Lung (tissue), 11 donors: ENCODE measurements at regions not wholly inside any gene's neighbourhood (a gene's known extent, or its start where the extent isn't known, plus 50 kb on each side); places are given as distances from the start of the nearest gene placed in this dataset.

Experiments
- ATAC-seq: fragments of 200-7000 bp; cut with Tn5 transposase; one replicate; pipeline ENCODE4 v1.9.1; 2020; ENCODE audit warnings: moderate number of reproducible peaks; ENCODE audit not compliant: insufficient read depth, low FRiP score
- DNase-seq, 3 donors: peaks; one replicate each; pipeline ENCODE4 v3.0.0-alpha.2; 2013 to 2017
- H3K27ac ChIP-seq, 2 donors: one replicate each; pipeline ENCODE4 v1.5.1; 2013; ENCODE audit warnings: mild to moderate bottlenecking in 2 of 2, moderate library complexity in 2 of 2, control low read depth in 1 of 2, inconsistent platforms in 1 of 2, low read depth in 1 of 2, low read length in 1 of 2
- H3K27me3 ChIP-seq, 3 donors: one replicate each; pipeline ENCODE4 v1.5.1; 2013; ENCODE audit warnings: low read length in 2 of 3; ENCODE audit not compliant: control insufficient read depth in 3 of 3, insufficient read depth in 3 of 3
- H3K36me3 ChIP-seq, 4 donors: one replicate each; pipeline ENCODE4 v1.5.1; 2013; ENCODE audit warnings: low read length in 4 of 4, mild to moderate bottlenecking in 1 of 4, moderate library complexity in 1 of 4; ENCODE audit not compliant: control insufficient read depth in 4 of 4, insufficient read depth in 4 of 4
- H3K4me1 ChIP-seq, 5 donors: one replicate each; pipeline ENCODE4 v1.5.1; 2013; ENCODE audit warnings: low read length in 5 of 5, mild to moderate bottlenecking in 2 of 5, moderate library complexity in 1 of 5; ENCODE audit not compliant: control insufficient read depth in 5 of 5, insufficient read depth in 5 of 5
- H3K4me3 ChIP-seq: one replicate; pipeline ENCODE4 v1.5.1; 2013; ENCODE audit warnings: mild to moderate bottlenecking, control low read depth, moderate library complexity
- H3K9ac ChIP-seq, 2 donors: one replicate each; pipeline ENCODE4 v1.5.1; 2013; ENCODE audit warnings: low read length in 2 of 2, control low read depth in 1 of 2; ENCODE audit not compliant: insufficient read depth in 1 of 2
- H3K9me3 ChIP-seq, 4 donors: one replicate each; pipeline ENCODE4 v1.5.1; 2013; ENCODE audit warnings: low read length in 3 of 4, mild to moderate bottlenecking in 1 of 4, moderate library complexity in 1 of 4; ENCODE audit not compliant: control insufficient read depth in 4 of 4, insufficient read depth in 3 of 4
- WGBS, 2 donors: extraction: QIAGEN DNeasy Blood & Tissue Kit; methylation state at CpG; one replicate each; pipeline ENCODE4 v1.1.7; 2013; 5-methylcytosine and 5-hydroxymethylcytosine counted together
- TF ChIP-seq, protein P1 (sequence below): IDR thresholded peaks from 2 replicates; pipeline ENCODE4 v1.5.1; 2012; ENCODE audit warnings: mild to moderate bottlenecking; ENCODE audit errors: control extremely low read depth, extremely low read depth
- donor health status: control.
- donor health status: control.
- donor health status: Bipolar disorder and iron deficiency.
- donor health status: healthy.
- donor health status: DM: yes; HTN: yes; CAD: no.

DNA sequence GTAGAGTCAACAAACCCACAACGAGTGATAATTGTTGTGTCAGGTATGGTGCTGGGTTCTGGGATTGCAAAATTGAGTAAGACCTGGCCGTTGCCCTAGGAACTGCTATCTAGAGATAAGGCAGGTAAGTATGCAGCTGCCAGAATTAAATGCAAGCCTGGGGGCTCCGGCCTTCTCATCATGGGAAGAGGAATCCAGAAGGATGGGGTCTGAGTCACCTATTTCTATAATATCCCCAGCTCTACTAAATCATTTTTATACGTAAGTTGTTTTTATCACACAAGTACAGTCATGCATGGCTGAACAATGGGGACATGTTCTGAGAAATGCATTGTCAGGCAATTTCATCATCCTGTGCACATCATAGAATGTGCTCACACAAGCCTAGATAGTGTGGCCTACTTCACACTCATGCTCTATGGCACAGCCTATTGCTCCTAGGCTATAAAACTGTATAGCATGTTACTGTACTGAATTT is 203.0 kb downstream of the KLF5 start:
- DNase-seq (peak in 1 of 3 donors; percentile 13), ATAC-seq (no peak)
- Histone ChIP-seq H3K27me3 (no peaks in the 10 kb centered on the region), H3K9ac (no peak overlapping the region), H3K4me3 (no peak overlapping the region), H3K4me1 (peaks cover 0 to 16% (median 0%) of the 10 kb centered on the region in 5 donors), H3K36me3 (no peaks in the 10 kb centered on the region), H3K9me3 (no peaks in the 10 kb centered on the region), H3K27ac (no peak overlapping the region)
- TF ChIP-seq, protein P1, sequence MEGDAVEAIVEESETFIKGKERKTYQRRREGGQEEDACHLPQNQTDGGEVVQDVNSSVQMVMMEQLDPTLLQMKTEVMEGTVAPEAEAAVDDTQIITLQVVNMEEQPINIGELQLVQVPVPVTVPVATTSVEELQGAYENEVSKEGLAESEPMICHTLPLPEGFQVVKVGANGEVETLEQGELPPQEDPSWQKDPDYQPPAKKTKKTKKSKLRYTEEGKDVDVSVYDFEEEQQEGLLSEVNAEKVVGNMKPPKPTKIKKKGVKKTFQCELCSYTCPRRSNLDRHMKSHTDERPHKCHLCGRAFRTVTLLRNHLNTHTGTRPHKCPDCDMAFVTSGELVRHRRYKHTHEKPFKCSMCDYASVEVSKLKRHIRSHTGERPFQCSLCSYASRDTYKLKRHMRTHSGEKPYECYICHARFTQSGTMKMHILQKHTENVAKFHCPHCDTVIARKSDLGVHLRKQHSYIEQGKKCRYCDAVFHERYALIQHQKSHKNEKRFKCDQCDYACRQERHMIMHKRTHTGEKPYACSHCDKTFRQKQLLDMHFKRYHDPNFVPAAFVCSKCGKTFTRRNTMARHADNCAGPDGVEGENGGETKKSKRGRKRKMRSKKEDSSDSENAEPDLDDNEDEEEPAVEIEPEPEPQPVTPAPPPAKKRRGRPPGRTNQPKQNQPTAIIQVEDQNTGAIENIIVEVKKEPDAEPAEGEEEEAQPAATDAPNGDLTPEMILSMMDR, result no peak
- 51 to 76% methylated on average over 4 of the region's 4 CpGs for WGBS, 2 donors

DNA sequence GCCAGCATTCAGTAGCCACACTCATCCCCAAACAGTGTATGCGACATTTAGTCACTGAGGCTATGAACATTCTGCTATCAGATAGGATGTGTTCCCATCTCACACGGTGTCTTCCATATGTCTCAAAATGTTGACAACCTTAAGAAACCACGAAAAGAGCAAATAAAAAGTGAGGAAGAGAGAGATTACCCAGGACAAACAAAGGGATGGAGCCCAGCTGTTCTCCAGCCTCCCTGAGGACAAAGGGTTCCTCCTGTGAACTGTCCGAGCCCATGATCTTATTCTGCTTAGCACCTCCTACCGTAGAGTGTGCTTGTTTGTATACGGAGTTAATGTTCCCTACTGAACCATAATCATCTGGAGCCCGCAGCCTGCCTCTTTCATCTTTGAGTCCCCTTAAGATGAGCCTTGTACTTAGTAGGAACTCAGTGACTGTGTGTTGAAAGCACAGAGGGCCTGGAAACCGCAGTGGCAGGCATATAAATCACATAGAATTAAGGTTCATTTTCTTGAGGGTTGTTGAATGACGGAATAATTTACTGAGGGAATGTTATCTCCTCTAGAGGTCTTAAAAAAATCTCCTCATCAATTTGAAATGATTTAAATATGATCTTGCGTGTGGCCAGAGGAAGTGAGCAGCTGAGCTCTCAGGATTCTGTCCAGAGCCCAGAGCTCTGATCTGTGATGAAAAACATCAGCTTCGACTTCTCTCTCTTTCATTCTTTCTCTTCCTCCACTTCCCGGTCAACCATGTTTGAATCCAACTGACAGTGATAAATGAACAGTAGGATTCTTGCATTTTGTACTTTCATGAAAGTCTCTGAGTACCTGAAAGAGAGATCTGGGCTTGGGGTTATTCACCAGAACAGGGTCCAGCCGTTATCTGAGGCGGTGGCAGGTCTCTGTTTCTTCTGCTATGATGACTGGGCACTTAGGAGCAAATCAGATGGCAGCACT is 200.5 kb downstream of the KLF5 start:
- TF ChIP-seq, protein P1, result no peak
- Histone ChIP-seq H3K9ac (no peak overlapping the region), H3K36me3 (no peaks in the 10 kb centered on the region), H3K27me3 (no peaks in the 10 kb centered on the region), H3K9me3 (no peaks in the 10 kb centered on the region), H3K27ac (no peak overlapping the region), H3K4me3 (no peak overlapping the region), H3K4me1 (peaks cover 0 to 16% (median 0%) of the 10 kb centered on the region in 5 donors)
- DNase-seq (peak in 2 of 3 donors; percentile 28 to 56), ATAC-seq (no peak)
- WGBS, 2 donors, result 64 to 76% methylated on average over 14 of the region's 14 CpGs

DNA sequence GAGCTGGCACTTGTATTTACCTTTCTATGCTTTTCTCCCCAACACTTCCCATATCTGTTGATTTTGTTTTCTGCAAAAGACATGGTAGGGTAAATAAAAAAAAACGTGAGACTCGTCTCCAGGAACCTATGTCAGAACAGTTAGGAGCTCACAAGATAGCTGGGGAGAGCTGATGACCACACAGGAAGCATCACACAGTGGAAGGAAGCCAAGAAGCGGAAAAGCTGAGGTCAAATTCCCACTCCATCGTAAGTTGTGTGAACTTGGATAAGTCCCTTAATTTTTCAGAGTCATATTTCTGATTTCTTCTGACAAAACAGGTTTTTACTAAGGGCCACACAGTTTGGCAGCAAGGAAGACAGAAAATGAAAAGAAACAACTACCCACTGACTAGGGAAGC is 199.6 kb downstream of the KLF5 start:
- ATAC-seq, result no peak
- H3K27ac ChIP-seq, result no peak overlapping the region
- WGBS, 2 donors, result 23 to 47% methylated on average over 4 of the region's 4 CpGs

More for the DNA sequence above, 199.6 kb downstream of the KLF5 start:
- TF ChIP-seq, protein P1, result no peak
- no peak overlapping the region for H3K9ac ChIP-seq
- H3K4me3 ChIP-seq, result no peak overlapping the region
- H3K27me3 ChIP-seq, result no peaks in the 10 kb centered on the region
- no peaks in the 10 kb centered on the region for H3K36me3 ChIP-seq
- H3K4me1 ChIP-seq, result peaks cover 0 to 16% (median 0%) of the 10 kb centered on the region in 5 donors
- H3K9me3 ChIP-seq, result no peaks in the 10 kb centered on the region
- peak in 2 of 3 donors; percentile 7 to 38 for DNase-seq
